ENCODE measurements at regions not wholly inside any gene's neighbourhood (a gene's known extent, or its start where the extent isn't known, plus 50 kb on each side); places are given as distances from the start of the nearest gene placed in this dataset.

DNA sequence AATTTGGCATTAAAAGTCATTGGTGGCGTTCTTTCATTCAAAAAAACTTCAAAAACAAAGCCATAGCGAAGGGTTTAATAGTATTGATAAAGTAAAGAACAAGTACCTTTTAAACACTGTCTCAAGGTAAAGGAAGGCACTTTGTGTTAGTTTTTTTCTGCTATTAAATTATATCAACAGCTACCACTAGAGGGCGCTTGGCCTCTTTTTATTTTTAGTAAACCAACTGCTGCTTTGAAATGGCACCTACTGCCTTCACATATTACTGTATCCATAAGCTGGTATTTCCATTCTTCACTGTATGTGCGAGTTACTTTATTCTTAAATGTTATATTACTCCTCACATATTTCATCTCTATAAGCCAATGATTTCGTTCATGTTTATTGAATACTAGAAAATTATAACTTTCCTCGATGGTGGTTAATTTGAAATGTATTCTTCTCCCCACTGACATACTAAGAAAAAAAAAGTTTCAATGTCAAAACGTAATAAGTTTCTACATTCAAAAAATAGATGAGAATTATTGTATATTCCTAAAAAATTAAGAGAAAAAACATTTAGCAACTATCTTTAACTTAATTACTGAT, 125.7 kb upstream of the CXADR start:
- H3K36me3 Mint-ChIP-seq (ENCODE audit: insufficient read depth, unreplicated experiment): peaks cover 4% of the 10 kb centered on the region
- CTCF ChIA-PET: interaction anchor here (0.6 to 3.4 kb wide), 10 partner anchors 74 to 199 kb away, joined by 3 to 25 read pairs (median 4); no protein-coding TSS in a partner anchor
- H3K27me3 Mint-ChIP-seq (ENCODE audit: unreplicated experiment): no peaks in the 10 kb centered on the region
- intact Hi-C loops (cut with micrococcal nuclease; ENCODE audit: unreplicated experiment): loop anchor here (1.0 to 5.0 kb wide), 3 partner anchors 128 to 199 kb away; no protein-coding TSS in a partner anchor
- H3K4me3 Mint-ChIP-seq (ENCODE audit: low read depth, unreplicated experiment): no peak overlapping the region
- no peak overlapping the region for H3K27ac Mint-ChIP-seq (ENCODE audit: unreplicated experiment)
- TF ChIP-seq, protein P1, sequence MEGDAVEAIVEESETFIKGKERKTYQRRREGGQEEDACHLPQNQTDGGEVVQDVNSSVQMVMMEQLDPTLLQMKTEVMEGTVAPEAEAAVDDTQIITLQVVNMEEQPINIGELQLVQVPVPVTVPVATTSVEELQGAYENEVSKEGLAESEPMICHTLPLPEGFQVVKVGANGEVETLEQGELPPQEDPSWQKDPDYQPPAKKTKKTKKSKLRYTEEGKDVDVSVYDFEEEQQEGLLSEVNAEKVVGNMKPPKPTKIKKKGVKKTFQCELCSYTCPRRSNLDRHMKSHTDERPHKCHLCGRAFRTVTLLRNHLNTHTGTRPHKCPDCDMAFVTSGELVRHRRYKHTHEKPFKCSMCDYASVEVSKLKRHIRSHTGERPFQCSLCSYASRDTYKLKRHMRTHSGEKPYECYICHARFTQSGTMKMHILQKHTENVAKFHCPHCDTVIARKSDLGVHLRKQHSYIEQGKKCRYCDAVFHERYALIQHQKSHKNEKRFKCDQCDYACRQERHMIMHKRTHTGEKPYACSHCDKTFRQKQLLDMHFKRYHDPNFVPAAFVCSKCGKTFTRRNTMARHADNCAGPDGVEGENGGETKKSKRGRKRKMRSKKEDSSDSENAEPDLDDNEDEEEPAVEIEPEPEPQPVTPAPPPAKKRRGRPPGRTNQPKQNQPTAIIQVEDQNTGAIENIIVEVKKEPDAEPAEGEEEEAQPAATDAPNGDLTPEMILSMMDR (IDR thresholded peaks at IDR 0.05; ENCODE audit: unreplicated experiment): peak; percentile 33
- BruUV-seq (replicated peaks): no TSS peak
- no peaks in the 10 kb centered on the region for H3K9me3 Mint-ChIP-seq (ENCODE audit: low read depth, unreplicated experiment)
- no peaks in the 10 kb centered on the region for H3K4me1 Mint-ChIP-seq (ENCODE audit: low read depth, unreplicated experiment)
- peak; percentile 47 for DNase-seq

DNA sequence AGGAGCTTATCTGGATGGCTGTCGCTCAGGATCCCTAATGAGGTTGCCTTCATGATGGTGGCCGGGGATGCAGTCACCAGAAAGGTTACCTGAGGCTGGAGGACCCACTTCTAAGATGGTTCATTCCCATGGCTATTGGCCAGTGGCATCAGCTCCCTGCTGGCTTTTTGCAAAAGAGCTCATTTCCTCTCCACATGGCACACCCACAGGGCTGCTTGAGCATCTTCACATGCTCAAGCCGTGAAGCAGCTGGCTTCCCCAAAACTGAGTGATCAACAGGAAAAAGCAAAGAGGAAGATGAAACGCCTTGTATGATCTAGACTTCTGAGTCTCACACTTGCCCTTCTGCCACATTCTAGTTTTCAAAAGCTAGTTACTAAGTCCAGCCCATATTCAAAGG, 124.6 kb upstream of the CXADR start:
- Mint-ChIP-seq H3K4me3 (ENCODE audit: low read depth, unreplicated experiment) (no peak overlapping the region), H3K9me3 (ENCODE audit: low read depth, unreplicated experiment) (no peaks in the 10 kb centered on the region), H3K27me3 (ENCODE audit: unreplicated experiment) (no peaks in the 10 kb centered on the region), H3K36me3 (ENCODE audit: insufficient read depth, unreplicated experiment) (peaks cover 5% of the 10 kb centered on the region), H3K27ac (ENCODE audit: unreplicated experiment) (no peak overlapping the region), H3K4me1 (ENCODE audit: low read depth, unreplicated experiment) (no peaks in the 10 kb centered on the region)
- TF ChIP-seq, protein P1 (IDR thresholded peaks at IDR 0.05; ENCODE audit: unreplicated experiment): no peak
- intact Hi-C loops (cut with micrococcal nuclease; ENCODE audit: unreplicated experiment): loop anchor here (5.0 kb wide), 1 partner anchor 179 kb away; no protein-coding TSS in a partner anchor
- no TSS peak for BruUV-seq (replicated peaks)
- DNase-seq: no peak
- CTCF ChIA-PET: interaction anchor here (0.5 to 3.4 kb wide), 5 partner anchors 12 to 248 kb away, joined by 3 to 25 read pairs (median 4); no protein-coding TSS in a partner anchor

DNA sequence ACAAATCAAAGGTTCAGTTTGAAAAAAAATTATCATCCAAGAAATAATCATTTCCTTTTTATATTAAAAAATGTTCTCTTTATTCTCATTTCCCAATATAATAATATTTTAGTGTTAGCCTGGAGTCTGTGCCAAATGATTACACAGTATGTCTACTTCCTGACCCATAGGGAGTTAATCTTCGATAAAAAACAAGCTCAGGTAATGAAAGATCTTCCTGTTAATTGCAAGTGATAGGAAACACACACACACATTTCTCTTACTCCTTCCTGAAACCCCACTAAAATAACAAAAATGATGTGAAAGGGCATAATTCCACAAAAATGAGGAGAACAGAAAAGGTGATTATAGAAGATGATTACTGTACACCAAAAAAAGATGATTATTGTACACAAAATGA, 123.5 kb upstream of the CXADR start:
- Mint-ChIP-seq H3K27ac (ENCODE audit: unreplicated experiment) (no peak overlapping the region), H3K36me3 (ENCODE audit: insufficient read depth, unreplicated experiment) (peaks cover 5% of the 10 kb centered on the region), H3K27me3 (ENCODE audit: unreplicated experiment) (no peaks in the 10 kb centered on the region), H3K4me3 (ENCODE audit: low read depth, unreplicated experiment) (no peak overlapping the region), H3K9me3 (ENCODE audit: low read depth, unreplicated experiment) (no peaks in the 10 kb centered on the region), H3K4me1 (ENCODE audit: low read depth, unreplicated experiment) (no peaks in the 10 kb centered on the region)
- intact Hi-C loops (cut with micrococcal nuclease; ENCODE audit: unreplicated experiment): loop anchor here (5.0 kb wide), 1 partner anchor 178 kb away; no protein-coding TSS in a partner anchor
- TF ChIP-seq, protein P1 (IDR thresholded peaks at IDR 0.05; ENCODE audit: unreplicated experiment): no peak
- CTCF ChIA-PET: interaction anchor here (1.1 kb wide), 1 partner anchor 196 kb away, joined by 3 read pairs; no protein-coding TSS in a partner anchor
- no peak for DNase-seq
- BruUV-seq (replicated peaks): no TSS peak

DNA sequence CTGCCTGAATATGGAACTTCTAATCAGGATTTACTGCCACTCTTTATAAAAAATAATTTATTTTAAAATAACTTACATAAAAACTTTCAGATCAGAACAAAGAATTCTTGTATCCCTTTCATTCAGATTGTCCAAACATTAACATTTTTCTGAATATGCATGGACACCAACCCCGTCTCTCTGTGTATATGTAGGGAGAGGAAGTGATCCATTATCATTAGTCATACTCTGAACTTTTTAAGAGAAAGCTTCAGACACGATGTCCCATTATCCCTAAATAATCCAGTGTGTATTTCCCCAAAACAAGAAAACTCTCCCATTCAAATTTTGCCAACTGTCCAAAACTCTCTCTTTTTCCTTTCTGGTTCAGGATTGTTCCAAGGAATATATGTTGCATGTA, 122.3 kb upstream of the CXADR start:
- Mint-ChIP-seq H3K9me3 (ENCODE audit: low read depth, unreplicated experiment) (no peaks in the 10 kb centered on the region), H3K27me3 (ENCODE audit: unreplicated experiment) (no peaks in the 10 kb centered on the region), H3K4me3 (ENCODE audit: low read depth, unreplicated experiment) (no peak overlapping the region), H3K27ac (ENCODE audit: unreplicated experiment) (no peak overlapping the region), H3K4me1 (ENCODE audit: low read depth, unreplicated experiment) (no peaks in the 10 kb centered on the region), H3K36me3 (ENCODE audit: insufficient read depth, unreplicated experiment) (peaks cover 5% of the 10 kb centered on the region)
- no peak for DNase-seq
- CTCF ChIA-PET: no interaction called here
- BruUV-seq (replicated peaks): no TSS peak
- intact Hi-C loops (cut with micrococcal nuclease; ENCODE audit: unreplicated experiment): no loop called here
- TF ChIP-seq, protein P1 (IDR thresholded peaks at IDR 0.05; ENCODE audit: unreplicated experiment): no peak
